ENCODE measurements at regions not wholly inside any gene's neighbourhood (a gene's known extent, or its start where the extent isn't known, plus 50 kb on each side); places are given as distances from the start of the nearest gene placed in this dataset.

DNA sequence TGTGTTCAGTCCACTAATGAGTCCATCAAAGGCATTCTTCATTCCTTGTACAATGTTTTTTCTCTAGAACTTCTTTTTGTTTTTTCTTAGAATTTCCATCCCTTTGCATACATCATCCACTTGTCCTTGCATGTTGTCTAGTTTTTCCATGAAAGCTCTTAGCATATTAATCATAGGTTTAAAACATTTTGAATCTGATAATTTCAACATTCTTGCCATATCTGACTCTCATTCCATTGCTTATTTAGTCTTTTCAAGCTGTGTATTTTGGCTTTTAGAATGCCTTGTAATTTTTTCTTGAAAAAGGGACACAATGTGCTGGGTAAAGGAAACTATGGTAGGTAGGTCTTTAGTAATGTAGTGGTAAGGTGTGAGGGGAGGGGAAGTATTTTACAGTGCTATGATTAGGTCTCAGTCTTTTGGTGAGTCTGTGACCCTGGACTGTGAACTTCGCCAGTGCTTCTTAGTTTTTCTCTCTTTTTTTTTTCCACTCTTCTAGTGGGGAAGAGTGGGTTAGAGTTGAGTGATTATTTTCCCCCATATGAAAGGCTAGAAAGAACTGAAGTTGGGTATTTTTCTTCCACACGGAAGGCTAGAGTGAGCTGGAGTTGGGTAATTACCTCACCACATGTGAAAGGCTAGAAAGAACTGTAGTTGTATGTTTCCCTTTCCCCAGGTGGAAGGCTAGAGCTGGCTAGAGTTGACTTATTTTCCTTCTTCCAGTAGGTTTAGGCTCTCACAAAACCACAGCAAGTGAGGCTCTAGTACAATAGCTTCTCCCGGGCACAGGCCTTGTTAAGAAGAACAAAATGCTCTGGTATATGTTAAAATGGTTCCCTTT, 172.1 kb downstream of the SNX18 start:
- DNase-seq, result no peak

DNA sequence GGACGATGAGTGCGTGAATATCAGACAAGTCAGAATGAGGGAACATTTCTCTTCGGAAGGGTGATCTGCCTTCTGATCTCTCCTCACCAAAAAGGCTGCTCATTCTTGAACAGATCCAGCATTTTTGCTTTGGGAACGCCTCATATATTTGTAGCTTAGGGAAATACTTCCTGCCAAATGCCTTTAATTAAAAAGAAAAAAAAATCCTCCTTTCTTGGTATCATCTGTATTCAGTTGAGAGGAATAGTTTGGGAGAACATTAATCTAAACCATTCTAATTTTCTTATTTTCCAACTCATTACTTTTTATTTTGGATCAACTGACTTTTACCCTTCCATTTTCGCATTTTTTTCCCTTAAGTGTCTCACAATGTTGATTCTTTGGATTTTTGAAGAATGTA, 163.4 kb downstream of the SNX18 start:
- no peak for DNase-seq

DNA sequence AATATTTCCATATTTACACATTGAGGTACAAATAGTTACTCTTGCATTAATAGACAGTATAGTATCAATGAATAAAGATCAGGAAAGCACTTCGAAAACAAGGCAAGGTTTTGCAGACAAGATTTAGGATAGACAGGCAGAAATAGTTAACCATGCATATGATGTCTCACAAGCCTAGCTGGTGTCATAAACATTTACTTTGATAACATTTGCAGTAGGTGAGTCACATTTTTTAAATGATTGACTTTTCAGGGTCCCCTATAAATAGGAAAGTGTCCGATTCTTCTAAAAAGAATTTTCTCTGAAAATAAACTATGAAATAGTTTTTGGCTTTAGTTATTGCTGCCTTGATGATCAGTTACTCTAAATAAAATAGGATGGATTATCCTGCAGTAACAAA, 162.1 kb downstream of the SNX18 start:
- no peak for DNase-seq

DNA sequence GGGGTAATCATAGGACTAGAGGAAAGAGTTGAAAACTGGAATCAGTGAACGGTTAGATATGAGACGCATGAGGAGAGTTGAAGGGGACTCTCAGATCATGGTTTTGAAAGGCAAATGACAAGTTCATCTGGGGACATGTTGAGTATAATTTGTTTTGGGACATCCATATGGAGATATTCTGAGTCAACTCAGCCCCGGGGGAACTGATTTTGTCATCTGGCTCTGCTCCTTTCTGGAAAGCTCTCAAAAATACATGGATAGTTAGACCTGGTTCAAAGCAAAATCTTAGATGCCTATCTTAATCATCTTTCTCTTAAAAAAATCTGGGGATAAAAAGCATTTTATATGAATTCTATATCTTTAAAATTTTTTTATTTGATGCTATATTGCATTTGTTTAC, 161.2 kb downstream of the SNX18 start:
- no peak for DNase-seq

DNA sequence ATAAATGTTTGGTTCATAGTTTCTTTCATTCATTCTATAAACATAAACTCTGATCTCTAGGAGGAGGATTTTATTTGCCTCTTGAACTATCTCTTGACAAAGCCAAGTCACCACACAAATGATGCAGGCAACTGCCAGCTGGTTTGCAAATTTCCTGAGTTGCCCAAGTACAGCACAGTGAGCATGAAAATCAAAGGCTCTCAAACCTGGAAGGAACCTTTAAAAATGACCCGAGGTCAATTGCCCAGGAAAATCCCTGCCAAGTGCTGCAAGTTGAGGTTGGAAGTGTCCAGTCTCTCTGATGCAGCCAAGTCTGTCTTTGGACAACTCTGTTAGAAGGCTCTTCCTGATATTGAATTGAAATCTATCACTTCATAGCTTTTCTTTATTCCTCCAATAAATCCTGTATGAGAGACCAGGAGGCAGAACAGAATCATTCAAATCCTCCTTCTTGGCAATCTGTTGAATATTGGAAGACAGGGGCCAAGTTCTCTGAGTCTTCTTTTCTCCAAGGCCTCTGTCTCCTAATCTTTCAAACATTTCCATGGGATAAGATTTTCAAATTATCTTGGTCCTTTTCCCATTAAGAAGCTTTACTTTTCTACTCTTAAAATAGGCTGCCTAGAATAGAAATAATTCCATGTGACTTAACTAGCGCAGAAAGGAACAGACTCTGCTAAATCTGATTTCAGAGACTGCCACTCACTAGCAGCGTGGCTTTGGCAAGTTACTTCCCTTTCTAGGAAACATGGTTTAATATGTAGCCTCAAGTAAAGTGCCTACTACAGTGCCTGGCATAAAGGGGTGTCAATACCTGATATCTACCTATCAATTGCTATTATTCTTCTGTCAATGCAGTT, 159.2 kb downstream of the SNX18 start:
- DNase-seq, result no peak

DNA sequence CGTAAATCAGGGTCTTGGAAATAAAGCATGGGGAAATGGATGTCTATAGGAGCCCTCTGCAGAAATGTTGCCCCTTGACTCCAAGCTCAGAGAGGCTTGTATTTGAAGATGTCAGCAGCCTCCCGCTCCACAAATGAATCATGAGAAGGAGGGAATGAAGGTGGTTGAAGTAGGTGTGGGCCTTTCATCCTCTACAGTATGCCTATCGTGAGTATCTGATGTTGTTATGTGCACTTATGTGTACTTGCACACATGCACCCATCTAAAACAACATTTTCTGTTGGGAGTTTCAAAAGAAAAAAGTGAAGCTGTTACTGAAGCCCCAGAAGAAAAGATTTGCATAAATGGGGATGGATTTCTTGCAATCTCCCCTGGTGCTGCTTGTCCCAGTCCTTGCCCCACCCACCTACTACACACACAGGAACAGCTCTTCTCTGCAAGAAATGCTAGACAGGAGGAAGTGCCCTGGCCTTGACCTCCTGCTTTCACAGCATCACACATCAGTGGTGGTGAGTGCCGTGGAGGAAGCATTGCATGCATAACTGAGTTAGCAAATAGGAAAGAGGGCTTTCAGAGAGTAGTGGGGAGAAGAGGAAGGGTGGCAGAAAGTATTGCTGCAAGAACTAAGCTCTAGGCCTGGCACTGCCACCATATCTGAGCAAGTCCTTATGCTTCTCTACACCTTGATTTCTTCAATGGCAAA, 156.1 kb downstream of the SNX18 start:
- DNase-seq, result peak in 12 of 56 donors; percentile 5 to 63 (median 24)

DNA sequence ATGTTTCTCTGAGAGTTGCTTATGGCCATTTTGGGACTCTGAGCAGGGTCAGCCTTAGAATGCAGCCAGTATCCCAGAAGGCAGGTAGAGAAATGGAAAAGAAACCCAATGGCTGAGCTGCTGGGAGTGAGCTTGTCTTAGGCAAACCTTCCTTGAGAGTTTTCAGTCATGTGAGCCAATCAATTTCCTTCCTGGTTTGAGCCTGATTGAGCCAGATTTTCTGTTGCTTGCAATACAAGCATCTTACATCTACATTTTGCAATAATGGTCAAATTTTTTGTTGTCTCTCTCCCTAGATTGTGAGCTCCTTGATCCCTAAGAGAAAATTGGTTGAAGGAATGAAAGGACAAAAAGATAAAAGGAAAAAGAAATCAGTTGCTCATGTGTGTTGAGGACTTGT, 155.3 kb downstream of the SNX18 start:
- no peak for DNase-seq

DNA sequence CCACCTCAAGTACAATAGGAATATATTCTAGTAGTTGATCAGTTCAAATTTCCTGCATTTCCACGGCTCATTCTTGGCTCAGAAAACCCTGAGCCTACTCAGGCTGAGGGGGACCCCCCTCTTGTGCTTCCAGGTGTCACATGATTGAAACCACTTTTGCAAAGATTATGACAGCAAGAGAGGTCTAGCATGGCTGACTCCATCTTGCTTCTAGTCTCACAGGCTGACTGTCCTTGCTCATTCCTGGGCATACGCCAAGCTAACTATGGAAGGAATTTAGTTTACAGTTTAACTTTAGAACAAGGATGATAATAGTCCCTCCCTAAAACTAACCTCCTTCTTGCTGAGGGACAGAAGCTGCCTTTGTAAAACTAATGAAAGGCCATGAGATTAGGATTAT, 154.1 kb downstream of the SNX18 start:
- DNase-seq, result no peak

DNA sequence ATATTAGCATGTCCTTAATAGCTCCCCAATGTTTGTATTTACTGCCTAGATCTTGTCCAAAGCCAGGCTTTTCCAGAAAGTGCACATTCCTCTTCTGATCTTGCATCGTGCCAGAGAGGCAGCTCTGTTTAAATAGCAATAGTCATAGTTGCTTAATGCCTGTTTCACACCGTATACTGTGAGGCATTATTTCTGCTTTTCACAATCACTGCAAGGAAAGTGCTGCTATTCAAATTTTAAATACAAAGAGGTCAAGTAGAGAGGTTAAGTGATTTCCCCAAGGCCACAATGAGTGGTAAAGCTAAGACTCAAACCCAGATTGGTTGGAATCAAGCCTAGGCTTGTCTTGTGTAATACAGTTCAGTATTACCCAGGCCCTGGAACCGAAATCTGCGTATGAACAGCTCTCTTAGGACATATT, 153.6 kb downstream of the SNX18 start:
- DNase-seq, result no peak

DNA sequence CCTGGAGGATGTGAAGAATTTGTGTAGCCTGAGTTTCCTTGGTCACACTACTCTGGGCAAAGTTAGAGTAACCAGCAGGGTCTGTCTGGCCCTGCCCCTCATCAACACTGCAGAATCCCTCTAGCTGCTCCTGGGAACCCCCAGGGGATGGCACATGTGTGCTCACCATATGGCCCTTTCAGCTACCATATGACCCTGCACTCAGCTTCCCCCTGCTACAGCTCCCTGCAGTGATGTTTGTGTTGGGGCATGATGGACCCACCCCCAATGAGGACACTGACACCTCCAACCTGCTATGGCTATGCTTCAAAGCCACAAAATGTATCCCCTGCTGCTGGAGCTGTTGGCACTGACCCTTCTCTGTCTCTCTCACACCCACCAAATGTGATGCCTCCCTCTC, 152.7 kb downstream of the SNX18 start:
- DNase-seq, result no peak

DNA sequence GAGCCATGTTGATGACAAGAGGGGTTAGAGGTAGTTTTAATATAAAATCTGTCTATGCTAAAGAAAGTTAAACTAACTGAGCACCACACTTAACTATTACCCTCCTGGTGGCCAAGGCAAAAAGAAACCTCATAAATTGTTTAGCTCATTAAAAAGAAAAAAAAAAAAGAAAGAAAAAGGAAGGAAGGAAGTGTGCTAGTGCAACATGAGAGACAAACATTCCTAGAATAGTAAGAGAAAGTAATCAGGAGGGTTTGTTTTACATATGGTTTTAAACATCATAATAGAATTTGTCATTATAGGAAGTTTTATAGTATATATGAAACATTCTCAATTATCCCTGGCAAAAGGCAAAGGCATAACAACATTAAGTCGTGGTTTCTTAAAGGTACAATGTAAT, 152.3 kb downstream of the SNX18 start:
- no peak for DNase-seq

DNA sequence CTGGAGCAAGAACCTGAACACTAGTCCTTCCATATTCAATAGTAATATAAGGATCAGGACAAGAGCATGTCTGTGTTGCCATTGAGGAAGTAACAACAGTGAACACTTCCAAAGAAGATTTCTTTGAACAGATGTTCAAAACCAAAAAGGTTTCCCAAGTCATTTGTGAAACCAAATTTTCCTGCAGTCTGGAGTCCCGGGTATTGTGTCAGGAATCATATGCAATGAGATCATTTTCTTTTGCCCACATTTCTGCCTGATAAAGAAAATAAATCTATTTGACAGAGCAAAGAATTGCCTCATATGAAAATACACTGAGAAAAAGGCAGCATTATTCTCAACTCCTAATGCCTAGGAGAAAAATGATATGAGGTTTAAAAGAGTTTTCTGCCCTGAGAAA, 151.7 kb downstream of the SNX18 start:
- DNase-seq, result no peak

DNA sequence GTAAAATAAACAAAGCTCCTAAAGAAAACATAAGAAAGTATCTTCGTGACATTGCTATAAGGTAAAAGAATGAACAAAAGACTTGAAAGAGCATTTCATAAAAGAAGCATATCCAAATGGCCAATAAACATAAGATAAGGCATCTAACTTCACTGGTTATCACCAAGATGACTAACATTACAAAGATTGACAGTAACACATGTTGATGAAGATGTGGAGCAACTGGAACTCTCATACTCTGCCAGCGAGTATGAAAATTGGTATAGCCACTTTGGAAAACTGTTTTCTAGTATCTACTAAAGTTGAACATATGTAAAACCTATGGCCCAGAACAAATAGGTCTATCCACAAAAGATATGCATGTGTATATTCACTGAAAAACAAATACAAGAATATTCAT, 150.5 kb downstream of the SNX18 start:
- no peak for DNase-seq

DNA sequence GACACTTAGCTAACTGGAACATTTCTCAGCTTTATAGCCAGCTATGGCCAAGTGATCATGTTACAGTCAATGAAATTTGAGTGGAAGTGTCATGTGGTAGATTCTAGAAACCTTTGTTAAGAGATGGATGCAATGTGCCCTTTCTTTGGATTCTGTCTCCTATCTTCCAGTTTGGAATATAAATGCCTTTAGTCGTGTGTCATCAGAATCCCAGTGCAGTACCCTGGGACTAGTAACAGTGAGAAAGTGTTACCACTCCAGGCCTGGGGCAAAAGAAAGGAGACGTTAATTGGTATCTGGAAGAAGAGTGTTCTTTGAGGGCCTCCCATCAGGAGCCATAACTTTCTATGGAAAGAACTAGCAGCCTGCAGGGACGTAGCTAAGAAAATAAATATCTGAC, 149.6 kb downstream of the SNX18 start:
- no peak for DNase-seq

DNA sequence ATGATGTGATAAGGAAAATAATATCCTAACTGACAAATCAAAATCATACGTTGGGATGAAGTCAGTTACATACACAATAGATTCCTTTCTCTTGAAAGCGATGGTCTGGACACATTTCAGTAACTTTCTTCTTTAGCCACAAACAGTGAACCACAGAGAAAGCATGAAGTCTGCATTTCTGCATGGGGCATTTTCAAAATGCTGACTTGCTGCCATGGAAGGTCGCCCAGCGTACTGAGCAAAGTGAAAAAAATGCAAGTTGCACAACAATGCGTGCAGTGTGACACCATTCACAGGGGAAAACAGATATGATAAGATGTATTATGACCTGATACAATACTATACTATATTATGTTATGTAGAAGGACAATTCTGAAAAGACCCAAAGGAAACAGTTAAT, 146.3 kb downstream of the SNX18 start:
- peak in 28 of 56 donors; percentile 2 to 71 (median 30) for DNase-seq

DNA sequence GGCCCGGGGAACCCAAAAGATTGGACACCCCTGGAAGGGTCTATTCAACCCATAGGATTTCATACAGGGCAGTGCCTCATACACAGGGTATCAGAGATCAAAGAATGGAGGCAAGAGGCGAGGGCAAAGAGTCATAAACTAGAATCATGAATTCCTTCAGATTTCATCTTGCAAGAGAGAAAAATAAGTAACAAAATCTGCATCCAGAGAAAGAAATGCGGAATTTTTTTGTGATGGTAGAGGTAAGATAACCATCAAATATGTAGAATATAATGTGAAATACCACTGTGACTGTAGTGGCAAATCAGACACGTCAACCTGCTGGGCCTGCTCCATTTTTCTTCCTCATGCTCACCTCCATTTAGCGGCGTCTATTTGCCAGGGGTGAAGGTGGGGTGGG, 143.6 kb downstream of the SNX18 start:
- DNase-seq, result no peak

DNA sequence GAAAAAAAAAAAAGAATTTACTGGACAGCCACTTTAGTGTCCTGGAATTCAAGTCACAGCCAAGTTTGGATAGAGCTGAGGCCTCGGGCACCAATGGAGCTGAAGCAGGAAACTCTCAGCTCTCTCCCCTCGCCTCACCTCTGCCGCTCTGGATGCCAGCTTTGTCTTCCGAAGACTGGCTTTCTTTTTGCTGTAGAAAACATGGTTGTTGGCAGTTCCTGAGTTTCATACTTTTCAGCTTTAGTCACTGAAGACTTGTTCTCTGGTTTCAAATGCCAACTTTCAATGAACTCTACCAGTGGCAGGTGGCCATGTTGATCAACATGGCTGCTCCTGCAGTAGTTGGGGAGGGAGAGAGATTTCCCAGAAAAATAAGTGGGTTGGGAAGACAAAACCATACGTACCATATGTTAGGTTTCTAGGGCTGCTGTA, 142.2 kb downstream of the SNX18 start:
- no peak for DNase-seq

DNA sequence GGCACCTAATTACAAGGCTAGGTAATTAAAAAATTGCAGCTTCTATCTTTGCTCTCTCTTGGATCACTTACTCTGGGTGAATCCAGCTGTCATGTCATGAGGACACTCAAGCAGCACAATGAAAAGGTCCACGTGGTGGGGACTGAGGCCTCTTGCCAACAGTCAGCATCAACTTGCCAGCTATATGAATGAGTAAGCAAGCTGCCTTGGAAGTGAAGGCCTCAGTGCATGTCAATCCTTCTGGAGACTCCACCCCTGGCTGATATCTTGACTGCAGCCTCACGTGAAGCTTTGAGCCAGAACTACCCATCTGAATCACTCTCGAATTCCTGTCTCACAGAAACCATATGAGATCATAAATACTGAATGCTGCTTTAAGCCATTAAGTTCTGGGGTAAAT, 140.5 kb downstream of the SNX18 start:
- peak in 2 of 56 donors; percentile 10 to 24 for DNase-seq

DNA sequence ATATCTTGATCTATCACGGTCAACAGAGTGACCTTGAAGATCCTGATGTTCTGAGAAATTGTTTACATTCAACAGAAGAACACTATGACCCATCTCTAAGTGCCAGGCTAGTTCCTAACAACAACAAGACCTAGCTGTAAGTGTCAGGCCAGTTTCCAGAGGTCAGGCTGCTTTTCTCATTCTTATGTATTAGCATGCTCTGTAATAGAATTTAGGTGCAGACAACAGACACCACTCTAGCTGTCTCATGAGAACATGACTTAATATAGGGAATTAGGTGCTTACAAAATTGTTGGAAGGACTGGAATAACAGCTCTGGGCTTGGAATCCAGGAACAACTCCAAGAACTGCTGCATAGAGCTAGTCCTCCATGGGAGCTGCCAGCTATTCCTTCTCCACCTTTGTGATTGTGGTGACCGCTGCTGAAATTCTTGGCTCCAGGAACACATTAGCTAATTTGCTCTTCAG, 138.7 kb downstream of the SNX18 start:
- DNase-seq, result no peak

DNA sequence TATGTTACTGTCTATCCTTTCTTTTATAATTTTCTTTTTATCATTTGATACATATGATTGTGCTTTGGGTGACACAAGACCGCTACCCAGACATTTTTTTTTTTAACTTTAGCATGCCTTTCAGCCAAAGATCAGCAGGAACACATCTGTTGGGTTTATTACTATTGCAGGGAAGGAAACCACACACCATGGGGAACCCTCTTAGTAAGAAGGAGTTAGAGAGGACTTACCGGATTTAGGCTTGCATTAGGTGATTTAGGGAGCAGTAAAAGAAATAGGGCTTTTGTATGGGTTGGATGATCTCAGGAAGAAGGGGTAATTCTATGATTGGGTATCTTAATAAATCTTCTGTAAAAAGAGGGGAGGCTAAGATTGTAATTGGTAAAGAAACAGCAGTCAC, 138.2 kb downstream of the SNX18 start:
- no peak for DNase-seq

DNA sequence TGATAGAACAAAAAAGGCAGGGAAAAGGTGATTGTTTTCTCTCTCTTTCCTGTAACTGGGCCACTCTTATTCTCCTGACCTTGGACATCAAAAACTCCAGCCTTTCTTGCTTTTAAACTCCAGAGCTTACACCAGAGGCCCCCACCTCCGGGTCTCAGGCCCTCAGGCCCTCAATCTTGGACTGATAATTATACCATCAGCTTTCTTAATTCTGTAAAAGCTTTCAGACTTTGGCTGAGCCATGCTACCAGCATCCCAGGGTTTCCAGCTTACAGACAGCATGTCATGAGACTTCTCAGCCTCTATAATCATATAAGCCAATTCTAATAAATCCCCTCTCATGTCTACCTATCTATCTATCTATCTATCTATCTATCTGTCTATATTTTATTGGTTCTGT, 137.7 kb downstream of the SNX18 start:
- no peak for DNase-seq
